ENCODE measurements at regions not wholly inside any gene's neighbourhood (a gene's known extent, or its start where the extent isn't known, plus 50 kb on each side); places are given as distances from the start of the nearest gene placed in this dataset.

DNA sequence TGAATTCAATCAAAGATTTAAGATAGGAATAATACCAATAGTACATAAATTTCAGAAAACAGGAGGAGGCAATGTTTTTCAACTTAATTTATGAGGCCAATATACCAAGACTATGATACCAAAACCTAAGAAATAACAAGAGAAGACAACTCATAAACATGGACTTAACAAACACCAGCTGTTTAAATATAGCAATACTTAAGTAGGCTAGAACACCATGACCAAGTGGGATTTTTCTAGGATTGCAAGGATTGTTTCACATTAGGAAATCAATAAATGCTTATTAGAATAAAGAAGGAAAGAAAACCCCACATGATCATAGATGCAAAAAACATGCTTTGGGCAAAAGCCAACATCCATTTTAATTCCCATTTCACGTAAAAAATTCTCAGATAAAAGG is 355.1 kb downstream of the EPM2A start:
- TF ChIP-seq, protein P1, sequence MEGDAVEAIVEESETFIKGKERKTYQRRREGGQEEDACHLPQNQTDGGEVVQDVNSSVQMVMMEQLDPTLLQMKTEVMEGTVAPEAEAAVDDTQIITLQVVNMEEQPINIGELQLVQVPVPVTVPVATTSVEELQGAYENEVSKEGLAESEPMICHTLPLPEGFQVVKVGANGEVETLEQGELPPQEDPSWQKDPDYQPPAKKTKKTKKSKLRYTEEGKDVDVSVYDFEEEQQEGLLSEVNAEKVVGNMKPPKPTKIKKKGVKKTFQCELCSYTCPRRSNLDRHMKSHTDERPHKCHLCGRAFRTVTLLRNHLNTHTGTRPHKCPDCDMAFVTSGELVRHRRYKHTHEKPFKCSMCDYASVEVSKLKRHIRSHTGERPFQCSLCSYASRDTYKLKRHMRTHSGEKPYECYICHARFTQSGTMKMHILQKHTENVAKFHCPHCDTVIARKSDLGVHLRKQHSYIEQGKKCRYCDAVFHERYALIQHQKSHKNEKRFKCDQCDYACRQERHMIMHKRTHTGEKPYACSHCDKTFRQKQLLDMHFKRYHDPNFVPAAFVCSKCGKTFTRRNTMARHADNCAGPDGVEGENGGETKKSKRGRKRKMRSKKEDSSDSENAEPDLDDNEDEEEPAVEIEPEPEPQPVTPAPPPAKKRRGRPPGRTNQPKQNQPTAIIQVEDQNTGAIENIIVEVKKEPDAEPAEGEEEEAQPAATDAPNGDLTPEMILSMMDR (IDR thresholded peaks at IDR 0.05; ENCODE audit: low read length): no peak
- no peak for TF ChIP-seq EZH2 (IDR thresholded peaks at IDR 0.05; ENCODE audit: borderline replicate concordance, low read length)

Measured in OCI-LY1 (cell line).